GM12874 (cell line): ENCODE measurements at regions not wholly inside any gene's neighbourhood (a gene's known extent, or its start where the extent isn't known, plus 50 kb on each side); places are given as distances from the start of the nearest gene placed in this dataset.
A peak's percentile ranks its signal among the peaks of the same experiment; 100 is the strongest.

Experiments used
- TF ChIP-seq, protein P1 (sequence below): IDR thresholded peaks from 2 replicates; pipeline ENCODE4 v1.5.1; 2011; ENCODE audit warnings: low read depth, mild to moderate bottlenecking, control low read depth, low read length, moderate library complexity; ENCODE audit not compliant: insufficient read depth

DNA sequence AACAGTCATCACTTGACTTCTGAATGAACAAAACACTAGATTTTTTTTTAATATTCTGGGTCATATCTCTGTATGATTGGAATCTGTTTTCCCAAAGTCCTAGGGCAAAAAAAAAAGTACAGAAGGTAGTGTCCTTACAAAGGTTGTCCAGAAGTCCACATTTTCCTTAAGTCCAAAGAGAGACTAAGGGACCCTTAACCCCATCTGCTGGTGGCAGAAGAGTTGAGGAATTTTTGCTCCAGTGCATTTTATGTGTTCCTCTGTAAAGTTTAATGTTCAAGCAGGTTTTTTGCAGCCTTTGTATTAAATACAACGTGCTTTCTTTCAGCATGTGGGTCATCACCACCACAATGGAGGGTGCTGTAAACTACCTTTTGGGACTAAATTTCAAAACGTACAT lies 215.9 kb downstream of the SP3 start:
- TF ChIP-seq, protein P1, sequence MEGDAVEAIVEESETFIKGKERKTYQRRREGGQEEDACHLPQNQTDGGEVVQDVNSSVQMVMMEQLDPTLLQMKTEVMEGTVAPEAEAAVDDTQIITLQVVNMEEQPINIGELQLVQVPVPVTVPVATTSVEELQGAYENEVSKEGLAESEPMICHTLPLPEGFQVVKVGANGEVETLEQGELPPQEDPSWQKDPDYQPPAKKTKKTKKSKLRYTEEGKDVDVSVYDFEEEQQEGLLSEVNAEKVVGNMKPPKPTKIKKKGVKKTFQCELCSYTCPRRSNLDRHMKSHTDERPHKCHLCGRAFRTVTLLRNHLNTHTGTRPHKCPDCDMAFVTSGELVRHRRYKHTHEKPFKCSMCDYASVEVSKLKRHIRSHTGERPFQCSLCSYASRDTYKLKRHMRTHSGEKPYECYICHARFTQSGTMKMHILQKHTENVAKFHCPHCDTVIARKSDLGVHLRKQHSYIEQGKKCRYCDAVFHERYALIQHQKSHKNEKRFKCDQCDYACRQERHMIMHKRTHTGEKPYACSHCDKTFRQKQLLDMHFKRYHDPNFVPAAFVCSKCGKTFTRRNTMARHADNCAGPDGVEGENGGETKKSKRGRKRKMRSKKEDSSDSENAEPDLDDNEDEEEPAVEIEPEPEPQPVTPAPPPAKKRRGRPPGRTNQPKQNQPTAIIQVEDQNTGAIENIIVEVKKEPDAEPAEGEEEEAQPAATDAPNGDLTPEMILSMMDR: no peak

DNA sequence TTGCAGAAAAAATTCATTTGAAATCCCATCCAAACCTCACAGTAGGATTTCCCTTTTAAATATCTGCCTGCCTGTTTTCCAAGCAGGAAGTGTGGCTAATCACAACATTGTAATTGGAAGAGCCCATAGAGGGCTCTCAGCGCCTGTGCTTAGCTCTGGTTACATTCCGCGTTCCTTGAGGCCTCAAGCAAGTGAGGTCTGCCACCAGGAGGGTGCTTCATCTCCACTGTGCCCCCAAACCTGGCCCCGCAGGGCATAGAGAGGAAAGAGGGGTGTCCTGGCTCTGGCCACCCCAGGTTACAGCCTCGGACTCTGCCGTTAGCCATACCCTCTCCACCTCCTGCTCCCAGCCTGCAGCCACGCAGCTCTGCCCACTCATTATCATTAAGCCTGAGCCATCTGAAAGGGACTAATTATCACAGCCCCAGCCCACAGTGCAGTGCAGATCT lies 214.8 kb downstream of the SP3 start:
- TF ChIP-seq, protein P1: no peak

DNA sequence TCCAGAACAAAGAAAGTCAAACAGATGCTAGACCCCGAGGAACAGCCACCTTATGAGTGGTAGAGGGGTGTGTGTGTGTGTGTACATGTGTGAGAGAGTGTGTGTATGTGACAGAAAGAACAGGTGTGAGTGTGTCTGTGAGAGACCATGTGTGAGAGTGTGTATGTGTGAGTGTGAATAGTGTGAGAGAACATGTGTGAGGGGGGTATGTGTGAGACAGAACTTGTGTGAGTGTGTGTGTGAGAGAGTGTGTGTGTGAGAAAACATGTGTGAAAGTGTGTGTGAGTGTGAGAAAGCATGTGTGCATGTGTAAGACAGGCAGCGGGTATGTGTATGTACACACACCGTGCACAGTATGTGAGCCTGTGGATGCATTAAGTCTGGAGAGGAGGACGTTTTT lies 214.3 kb downstream of the SP3 start:
- TF ChIP-seq, protein P1: no peak

DNA sequence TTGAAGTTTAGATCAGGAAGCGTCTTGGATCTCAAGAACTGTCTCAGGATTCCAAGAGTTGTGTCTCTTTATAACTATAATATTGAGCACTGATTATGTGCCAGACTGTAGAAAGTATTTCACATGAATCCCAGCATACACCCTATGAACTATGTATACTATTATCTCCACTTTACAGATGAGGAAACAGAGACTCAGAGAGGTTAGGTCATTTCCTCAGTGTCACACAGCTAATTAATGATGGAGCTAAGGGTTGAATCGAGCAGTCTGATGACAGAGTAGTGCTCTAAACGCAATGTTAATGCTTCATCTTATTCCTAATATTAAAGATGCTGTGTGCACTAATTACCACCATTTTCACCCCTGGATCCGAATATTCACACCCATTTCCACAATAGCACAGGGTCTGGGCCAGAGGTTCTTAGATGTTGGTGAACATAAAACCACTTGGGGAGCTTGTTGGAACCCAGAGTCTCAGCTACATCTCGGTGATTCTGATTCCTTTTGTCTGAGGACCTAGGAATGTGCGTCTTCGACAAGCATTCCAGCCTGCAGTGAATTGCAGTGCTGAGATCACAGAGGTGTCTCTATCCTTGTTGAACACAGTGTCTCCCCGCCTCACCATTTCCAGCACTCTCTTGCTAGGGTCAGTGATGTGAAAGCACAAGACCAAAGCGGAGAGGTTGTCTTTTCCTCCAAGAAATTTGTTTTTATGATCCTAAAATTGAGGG lies 213.8 kb downstream of the SP3 start:
- TF ChIP-seq, protein P1: no peak

DNA sequence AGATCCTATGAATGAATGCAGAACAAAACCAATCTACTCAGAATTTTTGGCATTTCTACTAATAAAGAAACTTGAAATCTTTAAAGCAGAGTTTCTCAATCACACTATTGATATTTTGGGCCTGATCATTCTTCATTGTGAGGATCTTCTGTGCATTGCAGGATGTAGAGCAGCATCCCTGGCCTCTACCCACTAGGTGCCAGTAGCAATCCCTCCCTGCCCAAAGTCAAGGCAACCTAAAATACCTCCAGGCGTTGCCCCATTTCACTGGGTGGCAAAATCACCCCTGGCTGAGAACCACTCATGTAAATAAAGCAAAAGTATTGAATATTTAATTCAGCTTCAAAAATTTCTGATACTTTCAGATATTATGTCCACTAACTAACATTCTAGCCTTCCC lies 213.0 kb downstream of the SP3 start:
- TF ChIP-seq, protein P1: 0 out of 2 replicates have a peak, but pooled peaks have one; percentile 20

DNA sequence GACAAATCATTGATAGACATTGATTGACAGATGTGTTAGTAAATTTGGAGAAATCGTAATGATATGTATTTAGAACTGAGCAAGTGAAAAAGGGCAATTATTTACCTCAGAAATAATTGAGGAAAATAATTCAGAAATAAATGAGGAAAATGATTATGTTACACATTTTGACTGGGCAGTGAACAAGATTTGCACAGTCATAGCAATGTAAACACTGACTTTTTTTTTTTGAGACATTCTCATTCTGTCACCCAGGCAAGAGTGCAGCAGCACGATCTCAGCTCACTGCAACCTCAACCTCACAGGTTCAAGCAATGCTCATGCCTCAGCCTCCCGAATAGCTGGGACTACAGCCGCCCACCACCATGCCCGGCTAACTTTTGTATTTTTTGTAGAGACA lies 211.7 kb downstream of the SP3 start:
- TF ChIP-seq, protein P1: no peak

DNA sequence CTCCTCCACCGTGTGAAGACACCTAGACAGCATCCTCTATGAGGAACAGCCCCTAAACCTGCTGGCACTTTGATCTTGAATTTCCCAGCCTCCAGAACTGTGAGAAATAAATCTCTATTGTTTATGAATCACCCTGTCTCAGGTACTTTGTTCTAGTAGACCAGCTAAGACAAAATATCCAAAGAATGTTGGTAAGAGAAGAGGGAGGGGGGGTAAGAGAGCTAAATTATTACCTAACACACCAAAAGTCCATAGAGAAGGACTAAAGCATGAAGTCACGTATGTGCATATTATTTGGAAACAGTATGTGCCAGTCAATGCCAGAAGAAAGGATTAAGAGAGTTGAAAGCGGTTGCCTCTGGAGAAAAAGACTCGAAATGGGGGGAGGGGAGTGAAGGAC lies 211.0 kb downstream of the SP3 start:
- TF ChIP-seq, protein P1: no peak

DNA sequence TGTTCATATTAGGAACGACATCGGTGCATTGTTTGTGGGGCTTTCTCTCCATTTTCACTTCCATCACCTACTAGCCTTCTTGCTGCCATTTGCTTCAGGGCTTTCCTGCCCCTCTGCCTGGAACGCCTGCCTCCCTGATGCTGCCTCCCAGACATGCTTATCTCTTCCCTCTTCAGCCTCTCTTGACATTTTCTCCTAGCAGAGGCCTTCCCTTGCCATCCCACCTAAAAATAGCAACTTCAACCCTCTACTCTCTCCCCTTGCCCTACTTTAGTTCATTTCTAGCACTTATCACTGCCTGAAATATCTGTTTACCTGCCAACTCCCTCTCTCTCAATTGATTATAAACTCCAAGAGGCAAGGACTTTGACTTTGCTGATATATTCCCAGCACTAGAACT lies 210.3 kb downstream of the SP3 start:
- TF ChIP-seq, protein P1: no peak
